Endothelial cell of umbilical vein (primary cell): ENCODE measurements at regions not wholly inside any gene's neighbourhood (a gene's known extent, or its start where the extent isn't known, plus 50 kb on each side); places are given as distances from the start of the nearest gene placed in this dataset.

Experiments
- CTCF ChIP-seq, 2 donors: IDR thresholded peaks; 1 replicate in 1 of 2; 2 replicates in 1 of 2; pipeline ENCODE4 v1.5.1; 2011; ENCODE audit warnings: low read length in 2 of 2, mild to moderate bottlenecking in 2 of 2, moderate library complexity in 2 of 2, control low read depth in 1 of 2, inconsistent platforms in 1 of 2, low read depth in 1 of 2; ENCODE audit not compliant: insufficient read depth in 1 of 2; ENCODE audit errors: extremely low read depth in 1 of 2
- POLR2AphosphoS5 ChIP-seq: IDR thresholded peaks from 2 replicates; pipeline ENCODE4 v1.6.1; 2012; ENCODE audit warnings: low read depth, mild to moderate bottlenecking, control low read depth, low read length, moderate library complexity; ENCODE audit not compliant: insufficient read depth

DNA sequence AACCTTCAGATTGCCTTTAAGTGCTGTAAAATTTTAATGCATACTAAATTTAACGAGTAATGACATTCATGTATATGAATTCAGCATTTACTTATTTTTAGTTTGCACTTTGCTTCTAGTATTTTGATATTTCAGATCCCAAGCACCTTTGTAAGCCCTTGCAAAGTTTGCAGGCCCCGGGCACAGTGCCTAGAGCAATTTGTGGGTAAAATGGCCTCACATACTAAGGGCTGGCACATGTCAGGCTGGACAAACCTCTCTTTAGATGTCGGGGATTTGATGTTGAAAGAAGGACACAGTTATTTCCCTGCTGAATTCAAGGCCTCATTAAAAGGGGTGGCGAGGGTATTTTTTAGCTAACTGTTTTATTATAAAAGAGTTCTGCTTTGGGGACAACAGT is 270.3 kb upstream of the HABP2 start:
- no peak for TF ChIP-seq CTCF (IDR thresholded peaks at IDR 0.05; ENCODE audit: extremely low read depth in 1 of 2, insufficient read depth in 1 of 2, low read depth in 1 of 2, low read length in 2 of 2)
- TF ChIP-seq POLR2AphosphoS5, result no peak
